ENCODE measurements at regions not wholly inside any gene's neighbourhood (a gene's known extent, or its start where the extent isn't known, plus 50 kb on each side); places are given as distances from the start of the nearest gene placed in this dataset.
A peak's percentile ranks its signal among the peaks of the same experiment; 100 is the strongest.

DNA sequence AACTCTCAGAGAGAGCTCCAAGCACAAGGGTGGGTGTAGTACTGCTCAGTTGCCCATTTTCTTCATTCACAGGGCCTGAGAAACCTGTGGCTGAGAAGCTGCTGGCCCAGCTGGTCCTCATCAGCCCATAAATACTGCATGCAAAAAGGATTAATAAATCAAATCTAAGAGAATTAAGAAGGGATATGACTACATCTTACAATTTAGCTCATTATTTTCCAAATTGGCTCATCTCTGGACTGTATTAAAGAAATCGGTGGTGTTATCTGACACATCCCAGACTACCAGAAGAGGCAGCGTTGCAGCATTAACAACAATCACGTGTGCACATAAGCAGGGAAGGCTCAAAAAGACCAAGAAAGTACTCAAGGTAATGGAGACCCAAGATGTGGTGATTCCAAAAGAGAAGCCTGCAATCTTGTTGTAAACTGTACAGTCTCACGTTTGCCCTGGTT, 90.7 kb downstream of the CD24 start:
- ATAC-seq: no peak
- Histone ChIP-seq H3K9me3 (no peaks in the 10 kb centered on the region), H3K27ac (no peak overlapping the region), H3K4me1 (peaks cover 47% of the 10 kb centered on the region), H3K4me3 (no peak overlapping the region), H3K27me3 (no peaks in the 10 kb centered on the region), H3K36me3 (replicated peaks in 1 of 2; ENCODE audit: insufficient read depth in 1 of 2, low read depth in 2 of 2) (no peaks in the 10 kb centered on the region)
- no peak for DNase-seq
- WGBS, 2 donors: 56% methylated on average over 4 of the region's 4 CpGs
- intact Hi-C loops (cut with DNase I): no loop called here
- TF ChIP-seq POLR2A (IDR thresholded peaks at IDR 0.05): no peak
- TF ChIP-seq, protein P1, sequence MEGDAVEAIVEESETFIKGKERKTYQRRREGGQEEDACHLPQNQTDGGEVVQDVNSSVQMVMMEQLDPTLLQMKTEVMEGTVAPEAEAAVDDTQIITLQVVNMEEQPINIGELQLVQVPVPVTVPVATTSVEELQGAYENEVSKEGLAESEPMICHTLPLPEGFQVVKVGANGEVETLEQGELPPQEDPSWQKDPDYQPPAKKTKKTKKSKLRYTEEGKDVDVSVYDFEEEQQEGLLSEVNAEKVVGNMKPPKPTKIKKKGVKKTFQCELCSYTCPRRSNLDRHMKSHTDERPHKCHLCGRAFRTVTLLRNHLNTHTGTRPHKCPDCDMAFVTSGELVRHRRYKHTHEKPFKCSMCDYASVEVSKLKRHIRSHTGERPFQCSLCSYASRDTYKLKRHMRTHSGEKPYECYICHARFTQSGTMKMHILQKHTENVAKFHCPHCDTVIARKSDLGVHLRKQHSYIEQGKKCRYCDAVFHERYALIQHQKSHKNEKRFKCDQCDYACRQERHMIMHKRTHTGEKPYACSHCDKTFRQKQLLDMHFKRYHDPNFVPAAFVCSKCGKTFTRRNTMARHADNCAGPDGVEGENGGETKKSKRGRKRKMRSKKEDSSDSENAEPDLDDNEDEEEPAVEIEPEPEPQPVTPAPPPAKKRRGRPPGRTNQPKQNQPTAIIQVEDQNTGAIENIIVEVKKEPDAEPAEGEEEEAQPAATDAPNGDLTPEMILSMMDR (IDR thresholded peaks at IDR 0.05): peak in 1 of 7 experiments; percentile 5

DNA sequence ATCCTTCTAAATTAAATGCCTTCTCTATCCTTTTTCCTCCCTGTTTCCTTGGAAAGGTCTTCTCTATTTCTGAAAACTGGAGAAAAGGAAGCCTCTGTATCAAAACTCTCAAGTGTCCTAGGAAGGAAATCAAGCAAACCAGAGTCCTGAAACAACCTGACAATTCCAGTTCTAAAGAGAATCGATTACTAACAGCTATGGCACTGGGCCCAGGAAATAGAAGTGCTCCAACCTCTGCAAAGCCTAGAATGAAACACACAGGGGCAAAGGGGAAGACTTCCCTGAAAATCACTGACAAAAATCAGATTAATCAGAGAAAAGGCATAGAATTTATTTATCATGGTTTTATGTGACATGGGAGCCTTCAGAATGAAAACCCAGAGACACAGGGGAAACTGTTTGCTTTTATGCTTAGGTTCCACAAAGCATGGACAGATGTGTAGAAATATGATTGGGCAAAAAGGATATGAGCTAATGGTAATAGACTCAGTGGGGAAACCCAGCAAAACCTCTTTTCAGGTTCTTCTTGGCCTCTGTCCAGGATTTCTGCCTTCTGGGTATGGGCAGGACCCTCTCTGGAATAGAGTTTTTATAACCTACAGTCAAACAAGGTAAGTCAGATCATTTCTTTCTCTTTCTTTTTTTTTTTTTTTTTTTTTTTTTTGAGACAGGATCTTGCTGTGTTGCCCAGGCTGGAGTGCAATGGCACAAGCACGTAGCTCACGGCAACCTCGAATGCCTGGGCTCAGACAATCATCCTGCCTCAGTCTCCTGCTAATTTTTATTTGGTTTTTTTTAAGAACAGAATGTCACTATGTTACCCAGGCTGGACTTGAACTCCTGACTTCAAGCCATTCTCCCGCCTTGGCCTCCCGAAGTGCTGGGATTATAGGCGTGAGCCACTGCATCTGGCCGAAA, 91.7 kb downstream of the CD24 start:
- Histone ChIP-seq H3K4me1 (peaks cover 38% of the 10 kb centered on the region), H3K36me3 (replicated peaks in 1 of 2; ENCODE audit: insufficient read depth in 1 of 2, low read depth in 2 of 2) (no peaks in the 10 kb centered on the region), H3K27ac (peak overlapping the region in 3 of 4 donors; percentile 2 to 72 (median 70)), H3K9me3 (no peaks in the 10 kb centered on the region), H3K4me3 (no peak overlapping the region), H3K27me3 (no peaks in the 10 kb centered on the region)
- DNase-seq (peak; percentile 44 to 76 (median 64)), ATAC-seq (peak; percentile 89)
- WGBS, 2 donors: 79 to 85% methylated on average over 8 of the region's 8 CpGs
- TF ChIP-seq, protein P1 (IDR thresholded peaks at IDR 0.05): no peak
- intact Hi-C loops (cut with DNase I): no loop called here

DNA sequence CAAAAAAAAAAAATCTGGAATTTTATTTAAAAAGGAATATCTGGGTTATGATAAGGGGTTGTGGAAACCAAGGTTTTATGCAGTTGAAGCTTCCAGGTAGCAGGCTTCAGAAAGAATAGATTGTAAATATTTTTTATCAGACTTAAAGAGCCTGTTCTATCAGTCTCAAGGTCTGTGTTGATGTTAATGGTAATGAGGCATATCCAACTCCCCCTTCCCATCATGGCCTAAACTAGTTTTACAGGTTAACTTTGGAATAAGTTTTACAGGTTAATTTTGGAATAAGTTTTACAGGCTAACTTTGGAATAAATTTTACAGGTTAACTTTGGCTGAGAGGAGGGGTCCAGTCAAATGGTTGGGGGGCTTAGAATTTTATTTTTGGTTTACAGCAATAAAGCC, 92.4 kb downstream of the CD24 start:
- Histone ChIP-seq H3K9me3 (no peaks in the 10 kb centered on the region), H3K27ac (peak overlapping the region in 3 of 4 donors; percentile 2 to 72 (median 70)), H3K4me1 (peaks cover 31% of the 10 kb centered on the region), H3K36me3 (replicated peaks in 1 of 2; ENCODE audit: insufficient read depth in 1 of 2, low read depth in 2 of 2) (no peaks in the 10 kb centered on the region), H3K4me3 (no peak overlapping the region), H3K27me3 (no peaks in the 10 kb centered on the region)
- no peak for TF ChIP-seq POLR2A (IDR thresholded peaks at IDR 0.05)
- TF ChIP-seq, protein P1 (IDR thresholded peaks at IDR 0.05): no peak
- no peak for DNase-seq
- peak; percentile 31 for ATAC-seq
- intact Hi-C loops (cut with DNase I): no loop called here

DNA sequence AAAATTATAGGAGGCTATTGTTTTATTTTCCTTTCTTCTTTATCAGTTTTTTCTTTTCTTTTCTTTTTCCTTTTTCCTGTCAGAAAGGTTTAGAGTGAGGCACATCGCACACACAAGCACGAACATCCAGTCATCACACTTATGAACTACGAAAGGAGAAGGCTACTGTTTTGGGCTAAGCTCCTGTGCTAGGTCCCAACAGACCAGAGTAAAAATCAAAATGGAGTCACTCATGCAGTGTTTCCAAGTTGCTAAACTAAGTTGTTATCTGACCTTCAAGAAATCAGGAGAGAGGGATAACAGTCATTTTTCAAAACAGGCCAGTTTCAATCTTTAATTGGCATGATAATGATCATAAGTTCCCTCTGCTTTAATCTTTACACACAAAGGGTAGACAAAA, 93.6 kb downstream of the CD24 start:
- TF ChIP-seq, protein P1 (IDR thresholded peaks at IDR 0.05): no peak
- TF ChIP-seq POLR2A (IDR thresholded peaks at IDR 0.05): no peak
- no peak for DNase-seq
- Histone ChIP-seq H3K4me3 (no peak overlapping the region), H3K36me3 (replicated peaks in 1 of 2; ENCODE audit: insufficient read depth in 1 of 2, low read depth in 2 of 2) (no peaks in the 10 kb centered on the region), H3K9me3 (no peaks in the 10 kb centered on the region), H3K27ac (no peak overlapping the region), H3K27me3 (no peaks in the 10 kb centered on the region), H3K4me1 (peaks cover 22% of the 10 kb centered on the region)
- intact Hi-C loops (cut with DNase I): no loop called here
- no peak for ATAC-seq
- 93 to 95% methylated on average over 3 of the region's 3 CpGs for WGBS, 2 donors
